ENCODE measurements at regions not wholly inside any gene's neighbourhood (a gene's known extent, or its start where the extent isn't known, plus 50 kb on each side); places are given as distances from the start of the nearest gene placed in this dataset.
"Not testable (repeated sequence)": the region's sequence is repeated elsewhere in the genome, so short reads cannot be mapped to it uniquely, and the experiment has no call there.

GRCh38 chr21:13843081-13843480, 233.5 kb downstream of the POTED start:
- not testable (repeated sequence) for H3K4me3 Mint-ChIP-seq

GRCh38 chr21:13827666-13828065, 218.1 kb downstream of the POTED start:
- not testable (repeated sequence) for H3K27ac Mint-ChIP-seq; H3K4me1 Mint-ChIP-seq; H3K36me3 Mint-ChIP-seq; H3K4me3 Mint-ChIP-seq; ATAC-seq (replicated peaks); DNase-seq; H3K9me3 Mint-ChIP-seq; H3K27me3 Mint-ChIP-seq

More at GRCh38 chr21:13843081-13843480, 233.5 kb downstream of the POTED start:
- not testable (repeated sequence) for H3K9me3 Mint-ChIP-seq; H3K27ac Mint-ChIP-seq; H3K36me3 Mint-ChIP-seq; H3K4me1 Mint-ChIP-seq; DNase-seq; ATAC-seq (replicated peaks); H3K27me3 Mint-ChIP-seq

- H3K9me3 Mint-ChIP-seq = peaks cover 2 to 8% of the 10 kb centered on the region in 2 donors
- peaks cover 0 to 4% of the 10 kb centered on the region in 2 donors for H3K36me3 Mint-ChIP-seq
- no peak overlapping the region for H3K27ac Mint-ChIP-seq
- peaks cover 0 to 6% of the 10 kb centered on the region in 2 donors for H3K27me3 Mint-ChIP-seq
- ATAC-seq (replicated peaks) = no peak
- no peaks in the 10 kb centered on the region for H3K4me1 Mint-ChIP-seq
- no peak overlapping the region for H3K4me3 Mint-ChIP-seq
- no peak for DNase-seq
Measured at GRCh38 chr21:13827201-13827600, 217.6 kb downstream of the POTED start.

- H3K27me3 Mint-ChIP-seq; H3K27ac Mint-ChIP-seq; H3K4me3 Mint-ChIP-seq; H3K4me1 Mint-ChIP-seq; DNase-seq; H3K9me3 Mint-ChIP-seq; H3K36me3 Mint-ChIP-seq; ATAC-seq (replicated peaks): not testable (repeated sequence)
Measured at GRCh38 chr21:13826511-13826910, 216.9 kb downstream of the POTED start.

- not testable (repeated sequence) for H3K4me3 Mint-ChIP-seq; H3K27ac Mint-ChIP-seq; DNase-seq; H3K27me3 Mint-ChIP-seq; H3K36me3 Mint-ChIP-seq; H3K4me1 Mint-ChIP-seq; H3K9me3 Mint-ChIP-seq; ATAC-seq (replicated peaks)
Measured at GRCh38 chr21:13825218-13825778, 215.7 kb downstream of the POTED start.

DNA sequence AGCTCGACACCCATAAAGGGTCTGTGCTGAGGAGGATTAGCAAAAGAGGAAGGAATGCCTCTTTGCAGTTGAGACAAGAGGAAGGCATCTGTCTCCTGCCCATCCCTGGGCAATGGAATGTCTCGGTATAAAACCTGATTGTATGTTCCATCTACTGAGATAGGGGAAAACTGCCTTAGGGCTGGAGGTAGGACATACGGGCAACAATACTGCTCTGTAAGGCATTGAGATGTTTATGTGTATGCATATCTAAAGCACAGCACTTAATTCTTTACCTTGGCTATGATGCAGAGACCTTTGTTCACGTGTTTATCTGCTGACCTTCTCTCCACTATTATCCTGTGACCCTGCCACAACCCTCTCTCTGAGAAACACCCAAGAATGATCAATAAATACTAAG, 210.7 kb downstream of the POTED start:
- H3K4me1 Mint-ChIP-seq; H3K27ac Mint-ChIP-seq; H3K4me3 Mint-ChIP-seq; H3K36me3 Mint-ChIP-seq; H3K27me3 Mint-ChIP-seq; H3K9me3 Mint-ChIP-seq; DNase-seq; ATAC-seq (replicated peaks): not testable (repeated sequence)

- not testable (repeated sequence) for H3K36me3 Mint-ChIP-seq; H3K4me3 Mint-ChIP-seq; ATAC-seq (replicated peaks); H3K27me3 Mint-ChIP-seq; H3K4me1 Mint-ChIP-seq; H3K9me3 Mint-ChIP-seq; H3K27ac Mint-ChIP-seq; DNase-seq
Measured at GRCh38 chr21:13812191-13812590, 202.6 kb downstream of the POTED start.

- not testable (repeated sequence) for H3K27ac Mint-ChIP-seq; H3K9me3 Mint-ChIP-seq; H3K4me3 Mint-ChIP-seq; DNase-seq; H3K27me3 Mint-ChIP-seq; ATAC-seq (replicated peaks); H3K4me1 Mint-ChIP-seq; H3K36me3 Mint-ChIP-seq
Measured at GRCh38 chr21:13810559-13810958, 201.0 kb downstream of the POTED start.

GRCh38 chr21:13806444-13806843, 196.9 kb downstream of the POTED start:
- ATAC-seq (replicated peaks) = not testable (repeated sequence)

GRCh38 chr21:13802757-13803156, 193.2 kb downstream of the POTED start:
- H3K36me3 Mint-ChIP-seq; H3K9me3 Mint-ChIP-seq; H3K27ac Mint-ChIP-seq; H3K4me1 Mint-ChIP-seq; H3K4me3 Mint-ChIP-seq; ATAC-seq (replicated peaks); DNase-seq; H3K27me3 Mint-ChIP-seq: not testable (repeated sequence)

More at GRCh38 chr21:13806444-13806843, 196.9 kb downstream of the POTED start:
- H3K36me3 Mint-ChIP-seq, H3K9me3 Mint-ChIP-seq, H3K4me3 Mint-ChIP-seq, DNase-seq, H3K27me3 Mint-ChIP-seq, H3K27ac Mint-ChIP-seq, H3K4me1 Mint-ChIP-seq: not testable (repeated sequence)
